GM23338 (cell line): ENCODE measurements at regions not wholly inside any gene's neighbourhood (a gene's known extent, or its start where the extent isn't known, plus 50 kb on each side); places are given as distances from the start of the nearest gene placed in this dataset.

Experiments
- ATAC-seq: fragments of 200-7000 bp; cut with Tn5 transposase; 3 replicates; pipeline ENCODE4 v1.9.1; 2020
- DNase-seq: peaks from one replicate; pipeline ENCODE4 v3.0.0-alpha.2; 2015; ENCODE audit warnings: low spot score
- H2AFZ ChIP-seq: fragments of 200-600 bp; sonication (generic); 2 replicates; pipeline ENCODE4 v1.8.0; 2016; ENCODE audit warnings: antibody characterized with exemption, mild to moderate bottlenecking, moderate library complexity
- H3F3A ChIP-seq: fragments of 200-600 bp; sonication (generic); replicated peaks from 2 replicates; pipeline ENCODE4 v1.8.0; 2017; ENCODE audit warnings: antibody characterized with exemption, mixed run types, low read depth
- H3K27ac ChIP-seq: fragments of 200-600 bp; sonication (generic); 2 replicates; pipeline ENCODE4 v1.6.1; 2016; ENCODE audit warnings: low read depth
- H3K27me3 ChIP-seq: fragments of 200-600 bp; sonication (generic); 2 replicates; pipeline ENCODE4 v1.8.0; 2016; ENCODE audit warnings: mild to moderate bottlenecking, mixed run types, moderate library complexity; ENCODE audit not compliant: insufficient read depth
- H3K36me3 ChIP-seq: fragments of 200-600 bp; sonication (generic); 2 replicates; pipeline ENCODE4 v1.8.0; 2016; ENCODE audit warnings: mild to moderate bottlenecking; ENCODE audit not compliant: insufficient read depth
- H3K4me1 ChIP-seq: fragments of 200-600 bp; sonication (generic); 2 replicates; pipeline ENCODE4 v1.8.0; 2016; ENCODE audit warnings: mild to moderate bottlenecking, moderate library complexity; ENCODE audit not compliant: insufficient read depth
- H3K4me2 ChIP-seq: fragments of 200-600 bp; sonication (generic); 2 replicates; pipeline ENCODE4 v1.7.1; 2017; ENCODE audit warnings: mixed run types
- H3K4me3 ChIP-seq: fragments of 200-600 bp; sonication (generic); 2 replicates; pipeline ENCODE4 v1.6.1; 2016; ENCODE audit warnings: mixed run types
- H3K79me2 ChIP-seq: fragments of 200-600 bp; sonication (generic); replicated peaks from 2 replicates; pipeline ENCODE4 v1.8.0; 2017; ENCODE audit warnings: mild to moderate bottlenecking; ENCODE audit not compliant: insufficient read depth
- H3K9me2 ChIP-seq: fragments of 200-600 bp; sonication (generic); 2 replicates; pipeline ENCODE4 v1.8.0; 2017; ENCODE audit not compliant: insufficient read depth
- H4K20me1 ChIP-seq: fragments of 200-600 bp; sonication (generic); replicated peaks from 2 replicates; pipeline ENCODE4 v1.8.0; 2017; ENCODE audit warnings: mild to moderate bottlenecking; ENCODE audit not compliant: insufficient read depth
- H3K27ac Mint-ChIP-seq: 2 replicates; pipeline ENCODE4 v1.8.0; 2020; ENCODE audit warnings: inconsistent platforms, mild to moderate bottlenecking, moderate library complexity, mixed read lengths
- H3K27me3 Mint-ChIP-seq: 3 replicates; pipeline ENCODE4 v1.8.0; 2022; ENCODE audit warnings: low read depth, mild to moderate bottlenecking, moderate library complexity, mixed read lengths, inconsistent platforms; ENCODE audit not compliant: insufficient read depth, poor library complexity
- H3K36me3 Mint-ChIP-seq: 3 replicates; pipeline ENCODE4 v1.8.0; 2021; ENCODE audit warnings: low read depth, mild to moderate bottlenecking, inconsistent platforms, moderate library complexity, mixed read lengths
- H3K4me1 Mint-ChIP-seq: 3 replicates; pipeline ENCODE4 v1.8.0; 2020; ENCODE audit warnings: mild to moderate bottlenecking, inconsistent platforms, mixed read lengths
- H3K4me3 Mint-ChIP-seq: 3 replicates; pipeline ENCODE4 v1.8.0; 2021; ENCODE audit warnings: moderate library complexity, mild to moderate bottlenecking, inconsistent platforms, mixed read lengths
- H3K9me3 Mint-ChIP-seq: 3 replicates; pipeline ENCODE4 v1.8.0; 2020; ENCODE audit warnings: moderate library complexity, mild to moderate bottlenecking, inconsistent platforms, mixed read lengths
- CREB1 ChIP-seq: fragments of 250-450 bp; sonication (Bioruptor Pico); IDR thresholded peaks from 2 replicates; pipeline ENCODE4 v1.5.0; 2020; ENCODE audit warnings: low read depth, mild to moderate bottlenecking, moderate library complexity
- CTCF ChIP-seq, 2 experiments: fragments of 200-600 bp in 1 of 2; sonication (generic) in 1 of 2; conservative IDR thresholded peaks; 2 replicates each; pipeline versions ENCODE4 v1.5.1 to v1.6.1; 2016 to 2017; ENCODE audit warnings: antibody characterized with exemption in 2 of 2, low read depth in 2 of 2, mild to moderate bottlenecking in 2 of 2, moderate library complexity in 1 of 2
- EZH2 ChIP-seq: fragments of 200-600 bp; sonication (generic); IDR thresholded peaks from one replicate; pipeline ENCODE4 v1.8.0; 2017; ENCODE audit warnings: antibody characterized with exemption, mild to moderate bottlenecking, low read depth; ENCODE audit not compliant: unreplicated experiment
- POLR2AphosphoS5 ChIP-seq: IDR thresholded peaks from 2 replicates; pipeline ENCODE4 v1.6.1; 2016; ENCODE audit warnings: antibody characterized with exemption, low read depth
- ZNF114 ChIP-seq: fragments of 250-450 bp; sonication (Bioruptor Pico); IDR thresholded peaks from 2 replicates; pipeline ENCODE4 v1.5.0; 2020; ENCODE audit warnings: mild to moderate bottlenecking, moderate library complexity
- TF ChIP-seq, protein P1 (sequence below): IDR thresholded peaks from 2 replicates; pipeline ENCODE4 v1.6.1; 2016; ENCODE audit warnings: antibody characterized with exemption
- TF ChIP-seq, protein P2 (sequence below): IDR thresholded peaks from one replicate; pipeline ENCODE4 v1.6.1; 2018; ENCODE audit warnings: antibody characterized with exemption; ENCODE audit not compliant: unreplicated experiment

DNA sequence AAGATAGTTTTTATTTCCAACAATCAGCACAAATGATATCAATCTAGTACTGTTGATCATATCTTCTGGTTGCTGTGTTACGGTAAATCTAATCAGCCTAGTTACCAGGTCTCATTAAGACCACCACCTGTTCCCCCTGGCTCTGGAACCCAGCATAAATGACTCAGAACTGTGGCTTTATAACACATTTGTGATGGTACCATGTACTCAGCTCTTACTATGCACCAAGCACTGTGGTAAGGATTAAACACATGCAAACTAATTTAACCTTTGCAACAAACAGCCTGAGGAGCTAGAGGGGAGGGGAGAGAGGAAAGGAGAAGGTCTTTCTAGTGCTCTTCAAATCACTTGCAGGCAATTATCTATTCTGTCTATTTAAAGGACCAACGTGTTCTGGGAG is 173.9 kb upstream of the LMCD1 start:
- no peak overlapping the region for H3K4me3 ChIP-seq
- H3K27ac Mint-ChIP-seq, result no peak overlapping the region

DNA sequence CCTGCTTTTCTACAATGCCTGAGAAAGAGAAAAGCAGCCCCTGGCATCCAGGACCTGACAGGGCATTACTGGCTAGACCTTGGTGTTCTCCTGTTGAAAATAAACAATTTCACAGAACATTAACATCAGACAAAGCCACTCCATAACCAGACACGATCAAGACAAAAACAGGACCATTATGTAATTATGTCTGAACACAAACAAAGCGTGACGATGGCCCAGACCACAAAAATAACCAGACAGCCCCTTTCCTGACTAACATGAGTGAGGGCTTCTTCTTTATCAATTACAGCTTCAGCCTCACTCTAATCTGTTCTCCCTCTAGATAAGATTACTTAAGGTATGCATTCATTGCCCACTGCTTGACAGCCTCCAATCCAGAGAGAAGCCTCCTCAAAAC is 172.7 kb upstream of the LMCD1 start:
- Histone ChIP-seq H3K4me1 (no peaks in the 10 kb centered on the region), H3K36me3 (0 out of 2 replicates have a peak, but pooled peaks cover 3% of the 10 kb centered on the region), H3K79me2 (no peaks in the 10 kb centered on the region), H3K9me2 (no peaks in the 10 kb centered on the region), H3K4me2 (no peak overlapping the region), H2AFZ (no peak overlapping the region), H3K4me3 (no peak overlapping the region), H3K27ac (no peak overlapping the region), H3K27me3 (no peaks in the 10 kb centered on the region), H3F3A (no peaks in the 10 kb centered on the region), H4K20me1 (no peaks in the 10 kb centered on the region)
- Mint-ChIP-seq H3K27ac (no peak overlapping the region), H3K9me3 (peaks cover 10% of the 10 kb centered on the region; the same call in 1 of the 3 replicates), H3K4me3 (no peak overlapping the region), H3K36me3 (peaks cover 2% of the 10 kb centered on the region; the same call in 1 of the 3 replicates), H3K4me1 (no peaks in the 10 kb centered on the region), H3K27me3 (peaks cover 2% of the 10 kb centered on the region)
- ATAC-seq, result no peak
- no peak for DNase-seq
- TF ChIP-seq EZH2, result no peak
- TF ChIP-seq, protein P1, sequence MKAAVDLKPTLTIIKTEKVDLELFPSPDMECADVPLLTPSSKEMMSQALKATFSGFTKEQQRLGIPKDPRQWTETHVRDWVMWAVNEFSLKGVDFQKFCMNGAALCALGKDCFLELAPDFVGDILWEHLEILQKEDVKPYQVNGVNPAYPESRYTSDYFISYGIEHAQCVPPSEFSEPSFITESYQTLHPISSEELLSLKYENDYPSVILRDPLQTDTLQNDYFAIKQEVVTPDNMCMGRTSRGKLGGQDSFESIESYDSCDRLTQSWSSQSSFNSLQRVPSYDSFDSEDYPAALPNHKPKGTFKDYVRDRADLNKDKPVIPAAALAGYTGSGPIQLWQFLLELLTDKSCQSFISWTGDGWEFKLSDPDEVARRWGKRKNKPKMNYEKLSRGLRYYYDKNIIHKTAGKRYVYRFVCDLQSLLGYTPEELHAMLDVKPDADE, result no peak
- no peak for TF ChIP-seq ZNF114 (CRISPR knock-in tag)
- no peak for TF ChIP-seq CTCF (conservative IDR thresholded peaks at IDR 0.05; ENCODE audit: low read depth in 2 of 2)

More for the DNA sequence above, 173.9 kb upstream of the LMCD1 start:
- DNase-seq, result no peak
- no peak for ATAC-seq
- Mint-ChIP-seq H3K27me3 (peaks cover 2% of the 10 kb centered on the region), H3K4me1 (no peaks in the 10 kb centered on the region), H3K9me3 (peaks cover 10% of the 10 kb centered on the region; the same call in 1 of the 3 replicates), H3K36me3 (peaks cover 2% of the 10 kb centered on the region; the same call in 1 of the 3 replicates), H3K4me3 (no peak overlapping the region)
- no peak overlapping the region for H3K27ac ChIP-seq
- H3K36me3 ChIP-seq, result 0 out of 2 replicates have a peak, but pooled peaks cover 3% of the 10 kb centered on the region
- no peaks in the 10 kb centered on the region for H3K9me2 ChIP-seq
- TF ChIP-seq POLR2AphosphoS5 (no peak), CREB1 (no peak), EZH2 (no peak), ZNF114 (CRISPR knock-in tag) (no peak)
- TF ChIP-seq, protein P2, sequence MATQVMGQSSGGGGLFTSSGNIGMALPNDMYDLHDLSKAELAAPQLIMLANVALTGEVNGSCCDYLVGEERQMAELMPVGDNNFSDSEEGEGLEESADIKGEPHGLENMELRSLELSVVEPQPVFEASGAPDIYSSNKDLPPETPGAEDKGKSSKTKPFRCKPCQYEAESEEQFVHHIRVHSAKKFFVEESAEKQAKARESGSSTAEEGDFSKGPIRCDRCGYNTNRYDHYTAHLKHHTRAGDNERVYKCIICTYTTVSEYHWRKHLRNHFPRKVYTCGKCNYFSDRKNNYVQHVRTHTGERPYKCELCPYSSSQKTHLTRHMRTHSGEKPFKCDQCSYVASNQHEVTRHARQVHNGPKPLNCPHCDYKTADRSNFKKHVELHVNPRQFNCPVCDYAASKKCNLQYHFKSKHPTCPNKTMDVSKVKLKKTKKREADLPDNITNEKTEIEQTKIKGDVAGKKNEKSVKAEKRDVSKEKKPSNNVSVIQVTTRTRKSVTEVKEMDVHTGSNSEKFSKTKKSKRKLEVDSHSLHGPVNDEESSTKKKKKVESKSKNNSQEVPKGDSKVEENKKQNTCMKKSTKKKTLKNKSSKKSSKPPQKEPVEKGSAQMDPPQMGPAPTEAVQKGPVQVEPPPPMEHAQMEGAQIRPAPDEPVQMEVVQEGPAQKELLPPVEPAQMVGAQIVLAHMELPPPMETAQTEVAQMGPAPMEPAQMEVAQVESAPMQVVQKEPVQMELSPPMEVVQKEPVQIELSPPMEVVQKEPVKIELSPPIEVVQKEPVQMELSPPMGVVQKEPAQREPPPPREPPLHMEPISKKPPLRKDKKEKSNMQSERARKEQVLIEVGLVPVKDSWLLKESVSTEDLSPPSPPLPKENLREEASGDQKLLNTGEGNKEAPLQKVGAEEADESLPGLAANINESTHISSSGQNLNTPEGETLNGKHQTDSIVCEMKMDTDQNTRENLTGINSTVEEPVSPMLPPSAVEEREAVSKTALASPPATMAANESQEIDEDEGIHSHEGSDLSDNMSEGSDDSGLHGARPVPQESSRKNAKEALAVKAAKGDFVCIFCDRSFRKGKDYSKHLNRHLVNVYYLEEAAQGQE, result no peak
- no peaks in the 10 kb centered on the region for H3K4me1 ChIP-seq
- H3F3A ChIP-seq, result no peaks in the 10 kb centered on the region
- H3K4me2 ChIP-seq, result no peak overlapping the region
- H4K20me1 ChIP-seq, result no peaks in the 10 kb centered on the region
- no peaks in the 10 kb centered on the region for H3K27me3 ChIP-seq
- H2AFZ ChIP-seq, result no peak overlapping the region
- H3K79me2 ChIP-seq, result no peaks in the 10 kb centered on the region
